Thoracic aorta (tissue), 2 donors: ENCODE measurements at regions not wholly inside any gene's neighbourhood (a gene's known extent, or its start where the extent isn't known, plus 50 kb on each side); places are given as distances from the start of the nearest gene placed in this dataset.

Experiments
- ATAC-seq: fragments of 150-250 bp; one replicate; pipeline ENCODE4 v1.8.0; 2017; ENCODE audit warnings: low read depth; ENCODE audit not compliant: insufficient number of reproducible peaks, low FRiP score
- DNase-seq: peaks from one replicate; pipeline ENCODE4 v3.0.0-alpha.2; 2020; ENCODE audit warnings: low spot score
- H3K27ac ChIP-seq, 2 donors: fragments of 200-600 bp; sonication (generic); 1 replicate in 1 of 2; 2 replicates in 1 of 2; pipeline ENCODE4 v1.5.1; 2016; ENCODE audit warnings: mild to moderate bottlenecking in 2 of 2, moderate library complexity in 2 of 2
- H3K27me3 ChIP-seq: fragments of 200-600 bp; sonication (generic); replicated peaks from 2 replicates; pipeline ENCODE4 v1.6.0; 2016; ENCODE audit warnings: mild to moderate bottlenecking; ENCODE audit not compliant: insufficient read depth
- H3K36me3 ChIP-seq: fragments of 200-600 bp; sonication (generic); one replicate; pipeline ENCODE4 v1.5.1; 2016
- H3K4me1 ChIP-seq, 2 donors: fragments of 200-600 bp; sonication (generic); 1 replicate in 1 of 2; 2 replicates in 1 of 2; pipeline versions ENCODE4 v1.5.1 to v1.6.0; 2016; ENCODE audit warnings: low read depth in 2 of 2, mild to moderate bottlenecking in 1 of 2; ENCODE audit not compliant: control insufficient read depth in 1 of 2
- H3K4me3 ChIP-seq: fragments of 200-600 bp; sonication (generic); 2 replicates; pipeline ENCODE4 v1.5.1; 2016; ENCODE audit warnings: mild to moderate bottlenecking
- H3K9me3 ChIP-seq: fragments of 200-600 bp; sonication (generic); 2 replicates; pipeline ENCODE4 v1.5.1; 2016
- CTCF ChIP-seq: fragments of 200-600 bp; sonication (generic); IDR thresholded peaks from one replicate; pipeline ENCODE4 v1.5.1; 2019; ENCODE audit warnings: antibody characterized with exemption

GRCh38 chr20:40110311-40110831 is 578.7 kb downstream of the MAFB start:
- Histone ChIP-seq H3K36me3 (no peaks in the 10 kb centered on the region), H3K27me3 (no peaks in the 10 kb centered on the region), H3K4me3 (no peak overlapping the region), H3K27ac (no peak overlapping the region), H3K9me3 (no peaks in the 10 kb centered on the region), H3K4me1 (no peaks in the 10 kb centered on the region)
- TF ChIP-seq CTCF = no peak
- DNase-seq (no peak), ATAC-seq (no peak)

- no peaks in the 10 kb centered on the region for H3K27me3 ChIP-seq
- H3K36me3 ChIP-seq = no peaks in the 10 kb centered on the region
- no peak overlapping the region for H3K4me3 ChIP-seq
- no peak for TF ChIP-seq CTCF
- H3K9me3 ChIP-seq = no peaks in the 10 kb centered on the region
- DNase-seq (no peak), ATAC-seq (no peak)
- no peaks in the 10 kb centered on the region for H3K4me1 ChIP-seq
- H3K27ac ChIP-seq = no peak overlapping the region
These were observed 579.9 kb downstream of the MAFB start for GRCh38 chr20:40109136-40109535.

- no peak overlapping the region for H3K4me3 ChIP-seq
- no peaks in the 10 kb centered on the region for H3K4me1 ChIP-seq
- H3K27me3 ChIP-seq = no peaks in the 10 kb centered on the region
- DNase-seq (no peak), ATAC-seq (no peak)
- H3K36me3 ChIP-seq = no peaks in the 10 kb centered on the region
- no peak overlapping the region for H3K27ac ChIP-seq
- H3K9me3 ChIP-seq = no peaks in the 10 kb centered on the region
- no peak for TF ChIP-seq CTCF
These were observed 580.7 kb downstream of the MAFB start for GRCh38 chr20:40108321-40108720.

DNA sequence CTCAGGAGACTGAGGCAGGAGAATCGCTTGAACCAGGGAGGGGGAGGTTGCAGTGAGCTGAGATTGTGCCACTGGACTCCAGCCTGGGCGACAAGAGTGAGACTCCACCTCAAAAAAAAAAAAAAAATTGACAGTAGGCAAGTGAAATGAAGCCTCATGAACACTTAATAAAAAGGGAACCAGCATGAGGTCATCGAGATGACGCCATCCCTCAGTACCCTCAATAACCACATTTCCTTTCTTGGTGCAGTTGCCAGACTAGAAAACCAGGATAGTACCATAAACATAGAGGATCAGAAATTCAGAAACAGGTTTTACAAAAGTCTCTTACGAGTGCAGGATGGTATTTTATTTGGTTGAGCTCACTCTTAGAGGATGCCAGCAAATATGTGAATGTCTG is 584.1 kb downstream of the MAFB start:
- no peaks in the 10 kb centered on the region for H3K27me3 ChIP-seq
- ATAC-seq (no peak), DNase-seq (no peak)
- H3K27ac ChIP-seq = no peak overlapping the region
- H3K9me3 ChIP-seq = no peaks in the 10 kb centered on the region
- no peak for TF ChIP-seq CTCF
- no peaks in the 10 kb centered on the region for H3K4me1 ChIP-seq
- no peaks in the 10 kb centered on the region for H3K36me3 ChIP-seq
- no peak overlapping the region for H3K4me3 ChIP-seq

- H3K4me3 ChIP-seq = no peak overlapping the region
- no peak for TF ChIP-seq CTCF
- no peaks in the 10 kb centered on the region for H3K36me3 ChIP-seq
- no peaks in the 10 kb centered on the region for H3K4me1 ChIP-seq
- H3K27me3 ChIP-seq = no peaks in the 10 kb centered on the region
- ATAC-seq (no peak), DNase-seq (no peak)
- no peak overlapping the region for H3K27ac ChIP-seq
- no peaks in the 10 kb centered on the region for H3K9me3 ChIP-seq
These were observed 585.6 kb downstream of the MAFB start for GRCh38 chr20:40103420-40103819.
